ENCODE measurements at regions not wholly inside any gene's neighbourhood (a gene's known extent, or its start where the extent isn't known, plus 50 kb on each side); places are given as distances from the start of the nearest gene placed in this dataset.

DNA sequence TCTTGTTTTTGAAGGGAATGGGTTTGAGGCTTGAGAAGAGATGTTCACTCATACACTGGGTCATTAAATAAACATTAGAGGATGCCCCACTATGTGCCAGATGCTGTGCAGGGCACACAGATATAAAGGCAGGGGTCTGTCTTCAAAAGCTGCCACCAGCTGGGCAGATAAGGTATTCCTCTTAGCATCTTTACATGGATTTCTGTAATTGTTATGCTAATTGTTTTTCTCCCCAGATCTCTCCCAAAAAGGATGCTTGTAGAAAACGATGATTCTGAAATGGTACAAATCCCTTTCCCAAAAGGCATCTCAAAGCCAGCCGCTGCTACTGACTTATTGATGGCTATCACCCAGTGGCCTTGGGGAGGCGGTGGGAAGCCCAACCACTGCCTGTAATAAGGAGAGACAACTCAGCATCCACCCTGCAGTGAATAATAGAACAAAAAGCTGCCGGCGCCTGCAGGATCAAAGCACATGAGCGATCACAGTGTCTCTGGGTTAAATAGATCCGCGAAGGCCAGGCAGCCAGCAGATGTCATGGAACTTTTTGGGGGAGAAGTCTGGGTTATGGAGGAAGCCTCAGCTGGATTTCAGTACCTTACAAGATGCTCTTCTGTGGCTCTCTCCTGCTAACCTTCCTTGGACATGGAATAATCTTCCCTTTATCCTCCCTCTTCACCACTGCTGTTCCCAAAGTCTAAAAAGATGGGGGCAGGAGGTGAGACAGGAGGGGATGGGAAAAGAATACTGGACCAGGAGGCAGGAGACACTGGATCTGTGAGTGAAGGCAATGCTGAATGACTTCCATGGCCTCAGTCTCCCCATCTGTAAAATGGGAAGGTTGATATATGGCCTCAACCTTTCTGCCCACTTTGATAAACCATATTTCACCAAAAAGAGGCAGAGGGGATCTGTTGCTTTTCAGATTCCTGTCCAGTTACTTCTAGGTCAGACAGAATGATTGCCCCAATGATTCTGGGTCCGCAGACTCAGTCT, 54.8 kb upstream of the CD34 start:
- TF ChIP-seq CTCF (IDR thresholded peaks at IDR 0.05; ENCODE audit: insufficient read depth, missing control alignments), result no peak
- DNase-seq (ENCODE audit: insufficient read length, low spot score), result no peak
- FAIRE-seq, result no peak

DNA sequence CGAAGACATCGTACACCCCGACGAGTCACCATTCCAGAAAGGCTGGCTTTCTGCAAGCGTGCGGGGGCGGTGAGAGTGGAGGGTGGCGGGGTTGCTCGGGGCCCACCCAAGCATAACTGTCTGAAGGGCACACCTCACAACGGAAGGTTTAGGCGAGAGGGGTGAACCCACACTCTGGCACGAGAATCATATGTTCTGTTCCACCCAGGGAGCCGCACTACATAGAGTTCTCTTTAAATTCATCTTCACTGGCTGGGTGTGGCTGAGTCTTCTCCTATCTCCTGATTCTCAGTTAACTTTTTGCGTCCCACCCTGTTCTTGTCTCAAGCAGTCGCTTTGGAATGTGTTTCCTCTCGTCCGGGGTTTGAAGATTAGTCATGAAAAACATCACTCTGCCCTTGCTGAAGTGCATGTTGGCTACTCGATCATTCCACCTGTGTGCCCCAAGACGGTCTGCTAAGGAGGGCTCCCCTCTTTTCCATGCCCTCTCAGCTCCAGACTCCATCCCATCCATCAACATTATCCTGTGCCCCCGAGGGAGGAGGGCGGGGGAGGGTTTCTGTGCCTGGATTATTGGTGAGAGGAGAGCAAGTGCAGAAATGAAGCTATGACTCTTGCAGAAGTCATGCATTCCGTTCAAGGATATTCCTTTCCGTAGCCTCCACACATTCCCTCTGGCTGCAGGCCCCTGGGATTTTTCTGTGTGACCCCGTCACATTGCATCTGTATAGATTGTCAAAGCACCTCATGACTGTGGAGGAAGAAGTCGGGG, 53.5 kb upstream of the CD34 start:
- DNase-seq (ENCODE audit: insufficient read length, low spot score) (no peak), FAIRE-seq (no peak)
- TF ChIP-seq CTCF (IDR thresholded peaks at IDR 0.05; ENCODE audit: insufficient read depth, missing control alignments), result no peak

GRCh38 chr1:207963427-207964194, 52.7 kb upstream of the CD34 start:
- DNase-seq (ENCODE audit: insufficient read length, low spot score), result peak; percentile 92
- FAIRE-seq, result no peak
- peak; percentile 99 for TF ChIP-seq CTCF (IDR thresholded peaks at IDR 0.05; ENCODE audit: insufficient read depth, missing control alignments)

DNA sequence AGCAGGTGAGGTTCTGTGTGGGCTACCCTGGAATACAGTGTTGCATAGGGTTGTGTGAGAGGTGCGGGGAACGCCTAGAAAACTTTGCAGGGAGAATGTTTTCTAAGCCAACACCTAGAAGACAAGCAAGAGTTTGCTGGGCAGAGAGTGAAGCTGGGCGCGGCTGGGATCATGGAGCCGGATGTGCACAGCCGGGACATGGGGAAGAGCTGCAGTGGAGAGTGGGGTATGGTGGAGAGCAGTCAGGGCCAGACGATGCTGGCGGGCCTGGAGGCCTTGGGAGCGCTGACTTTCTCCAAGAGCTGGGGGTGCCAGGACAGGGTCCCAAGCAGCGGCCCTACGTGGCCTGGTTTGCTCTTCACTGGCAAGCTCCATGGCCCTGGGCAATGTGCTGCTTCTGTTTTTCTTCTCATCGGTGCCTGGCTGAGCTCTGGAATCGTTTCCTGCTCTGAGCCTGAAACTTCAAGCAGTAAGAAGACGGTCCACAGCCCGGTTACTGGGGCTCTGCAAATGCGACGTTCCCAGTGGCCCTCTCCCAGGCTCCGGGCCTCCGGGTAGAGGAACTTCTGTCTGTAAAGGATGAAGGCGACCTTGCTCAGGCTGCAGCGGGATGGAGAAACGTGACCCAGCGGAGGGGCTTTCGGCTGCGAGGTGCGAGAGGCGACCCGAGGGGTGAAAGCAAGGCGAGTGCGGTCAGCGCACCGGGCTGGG, 51.9 kb upstream of the CD34 start:
- no peak for DNase-seq (ENCODE audit: insufficient read length, low spot score)
- TF ChIP-seq CTCF (IDR thresholded peaks at IDR 0.05; ENCODE audit: insufficient read depth, missing control alignments), result no peak
- no peak for FAIRE-seq

Measured in D721Med (cell line).